Keratinocyte (primary cell): ENCODE measurements at regions not wholly inside any gene's neighbourhood (a gene's known extent, or its start where the extent isn't known, plus 50 kb on each side); places are given as distances from the start of the nearest gene placed in this dataset.

Experiments used
- DNase-seq: peaks from one replicate; pipeline ENCODE4 v3.0.0-alpha.2; 2011; ENCODE audit warnings: low read depth, missing footprints, low spot score
- FAIRE-seq: peaks from 2 replicates; lab custom pipeline; 2011; peaks lifted over from hg19 to GRCh38; lab: Jason Lieb, UNC
- H2AFZ ChIP-seq: 2 replicates; pipeline ENCODE4 v1.6.0; 2012; ENCODE audit warnings: low read length, control low read depth, inconsistent platforms; ENCODE audit not compliant: control insufficient read depth
- H3K27ac ChIP-seq: 2 replicates; pipeline ENCODE4 v1.5.1; 2011; ENCODE audit warnings: low read length; ENCODE audit not compliant: control insufficient read depth, insufficient read depth
- H3K27me3 ChIP-seq: 3 replicates; pipeline ENCODE4 v1.6.0; 2011; ENCODE audit warnings: low read length; ENCODE audit not compliant: control insufficient read depth, insufficient read depth; ENCODE audit errors: extremely low read depth
- H3K36me3 ChIP-seq, 2 experiments: 2 replicates in 1 of 2; 3 replicates in 1 of 2; pipeline ENCODE4 v1.5.1; 2011; ENCODE audit warnings: low read length in 2 of 2, mild to moderate bottlenecking in 1 of 2; ENCODE audit not compliant: control insufficient read depth in 2 of 2, insufficient read depth in 2 of 2; ENCODE audit errors: extremely low read depth in 1 of 2
- H3K4me1 ChIP-seq: 3 replicates; pipeline ENCODE4 v1.5.1; 2011; ENCODE audit warnings: low read length; ENCODE audit not compliant: control insufficient read depth, insufficient read depth; ENCODE audit errors: extremely low read depth
- H3K4me2 ChIP-seq: 3 replicates; pipeline ENCODE4 v1.6.0; 2011; ENCODE audit warnings: low read depth, low read length; ENCODE audit not compliant: control insufficient read depth, insufficient read depth; ENCODE audit errors: extremely low read depth
- H3K4me3 ChIP-seq, 3 experiments: fragments of 200-600 bp in 1 of 3; sonication (generic) in 1 of 3; 2 replicates in 2 of 3; 3 replicates in 1 of 3; pipeline ENCODE4 v1.5.1; 2011 to 2016; ENCODE audit warnings: low read length in 3 of 3, mild to moderate bottlenecking in 3 of 3, control low read depth in 2 of 3, inconsistent platforms in 1 of 3, low read depth in 1 of 3, mixed read lengths in 1 of 3, mixed run types in 1 of 3, moderate library complexity in 1 of 3; ENCODE audit not compliant: control insufficient read depth in 2 of 3, insufficient read depth in 2 of 3; ENCODE audit errors: extremely low read depth in 1 of 3
- H3K79me2 ChIP-seq: 2 replicates; pipeline ENCODE4 v1.6.0; 2012; ENCODE audit warnings: low read length; ENCODE audit not compliant: control insufficient read depth, insufficient read depth
- H3K9ac ChIP-seq: 3 replicates; pipeline ENCODE4 v1.6.0; 2011; ENCODE audit warnings: low read length; ENCODE audit not compliant: control insufficient read depth, insufficient read depth; ENCODE audit errors: extremely low read depth
- H3K9me1 ChIP-seq: 3 replicates; pipeline ENCODE4 v1.6.0; 2011; ENCODE audit warnings: low read length; ENCODE audit not compliant: control insufficient read depth, insufficient read depth; ENCODE audit errors: extremely low read depth
- H3K9me3 ChIP-seq: 2 replicates; pipeline ENCODE4 v1.5.1; 2012; ENCODE audit warnings: low read depth, low read length; ENCODE audit not compliant: control insufficient read depth
- H4K20me1 ChIP-seq: 3 replicates; pipeline ENCODE4 v1.6.0; 2011; ENCODE audit warnings: low read length; ENCODE audit not compliant: control insufficient read depth, insufficient read depth; ENCODE audit errors: extremely low read depth
- EZH2 ChIP-seq: IDR thresholded peaks from one replicate; pipeline ENCODE4 v1.6.1; 2012; ENCODE audit warnings: inconsistent platforms, mild to moderate bottlenecking, low read length, moderate library complexity
- dilution Hi-C: fragments of 300-500 bp; cut with MboI; formaldehyde crosslinking; loops from one replicate; pipeline ENCODE4 v1.7.0; 2020; ENCODE audit warnings: low sequenced_read_pairs; ENCODE audit not compliant: extremely low pct_ligation_motif_present
- TF ChIP-seq, protein P1 (sequence below), 3 experiments: IDR thresholded peaks in 1 of 3; conservative IDR thresholded peaks in 1 of 3; optimal IDR thresholded peaks in 1 of 3; 2 replicates in 2 of 3; 3 replicates in 1 of 3; pipeline versions ENCODE3 to v1.5.1; 2011; ENCODE audit warnings: low read length in 3 of 3, mild to moderate bottlenecking in 3 of 3, moderate library complexity in 2 of 3, control low read depth in 1 of 3, inconsistent platforms in 1 of 3; ENCODE audit not compliant: insufficient read depth in 2 of 3; ENCODE audit errors: extremely low read depth in 1 of 3

- H3K9me1 ChIP-seq = no peaks in the 10 kb centered on the region
- FAIRE-seq (no peak), DNase-seq (no peak)
- H3K9ac ChIP-seq = no peak overlapping the region
- no peaks in the 10 kb centered on the region for H3K4me1 ChIP-seq
- no peak for TF ChIP-seq EZH2
- TF ChIP-seq, protein P1, sequence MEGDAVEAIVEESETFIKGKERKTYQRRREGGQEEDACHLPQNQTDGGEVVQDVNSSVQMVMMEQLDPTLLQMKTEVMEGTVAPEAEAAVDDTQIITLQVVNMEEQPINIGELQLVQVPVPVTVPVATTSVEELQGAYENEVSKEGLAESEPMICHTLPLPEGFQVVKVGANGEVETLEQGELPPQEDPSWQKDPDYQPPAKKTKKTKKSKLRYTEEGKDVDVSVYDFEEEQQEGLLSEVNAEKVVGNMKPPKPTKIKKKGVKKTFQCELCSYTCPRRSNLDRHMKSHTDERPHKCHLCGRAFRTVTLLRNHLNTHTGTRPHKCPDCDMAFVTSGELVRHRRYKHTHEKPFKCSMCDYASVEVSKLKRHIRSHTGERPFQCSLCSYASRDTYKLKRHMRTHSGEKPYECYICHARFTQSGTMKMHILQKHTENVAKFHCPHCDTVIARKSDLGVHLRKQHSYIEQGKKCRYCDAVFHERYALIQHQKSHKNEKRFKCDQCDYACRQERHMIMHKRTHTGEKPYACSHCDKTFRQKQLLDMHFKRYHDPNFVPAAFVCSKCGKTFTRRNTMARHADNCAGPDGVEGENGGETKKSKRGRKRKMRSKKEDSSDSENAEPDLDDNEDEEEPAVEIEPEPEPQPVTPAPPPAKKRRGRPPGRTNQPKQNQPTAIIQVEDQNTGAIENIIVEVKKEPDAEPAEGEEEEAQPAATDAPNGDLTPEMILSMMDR (optimal IDR thresholded peaks at IDR 0.05 in 1 of 3, IDR thresholded peaks at IDR 0.05 in 1 of 3, conservative IDR thresholded peaks at IDR 0.05 in 1 of 3; ENCODE audit: extremely low read depth in 1 of 3, insufficient read depth in 2 of 3, low read length in 3 of 3) = no peak
- no peaks in the 10 kb centered on the region for H4K20me1 ChIP-seq
- H2AFZ ChIP-seq = no peak overlapping the region
- H3K27me3 ChIP-seq = no peaks in the 10 kb centered on the region
- H3K36me3 ChIP-seq = no peaks in the 10 kb centered on the region
- H3K27ac ChIP-seq = no peak overlapping the region
- no peaks in the 10 kb centered on the region for H3K79me2 ChIP-seq
- dilution Hi-C loops = no loop called here
- H3K9me3 ChIP-seq = peaks cover 2% of the 10 kb centered on the region
- no peak overlapping the region for H3K4me2 ChIP-seq
- H3K4me3 ChIP-seq = no peak overlapping the region
Measured at GRCh38 chr19:30881281-30881680, 468.0 kb downstream of the TSHZ3 start.

- Histone ChIP-seq H3K9me1 (no peaks in the 10 kb centered on the region), H3K9me3 (peaks cover 2% of the 10 kb centered on the region), H2AFZ (no peak overlapping the region), H3K79me2 (no peaks in the 10 kb centered on the region), H3K9ac (no peak overlapping the region), H3K27ac (no peak overlapping the region), H3K4me2 (no peak overlapping the region), H4K20me1 (no peaks in the 10 kb centered on the region), H3K4me1 (no peaks in the 10 kb centered on the region), H3K27me3 (no peaks in the 10 kb centered on the region), H3K4me3 (no peak overlapping the region), H3K36me3 (no peaks in the 10 kb centered on the region)
- FAIRE-seq (no peak), DNase-seq (no peak)
- dilution Hi-C loops = no loop called here
- TF ChIP-seq, protein P1 (optimal IDR thresholded peaks at IDR 0.05 in 1 of 3, IDR thresholded peaks at IDR 0.05 in 1 of 3, conservative IDR thresholded peaks at IDR 0.05 in 1 of 3; ENCODE audit: extremely low read depth in 1 of 3, insufficient read depth in 2 of 3, low read length in 3 of 3) = no peak
- no peak for TF ChIP-seq EZH2
Measured at GRCh38 chr19:30880551-30880950, 468.7 kb downstream of the TSHZ3 start.
